GM13977 (cell line): ENCODE measurements at regions not wholly inside any gene's neighbourhood (a gene's known extent, or its start where the extent isn't known, plus 50 kb on each side); places are given as distances from the start of the nearest gene placed in this dataset.

Source experiments
- DNase-seq: peaks from one replicate; pipeline ENCODE4 v3.0.0; 2012; ENCODE audit warnings: low spot score
- in situ Hi-C: fragments of 300-500 bp; cut with MboI; formaldehyde crosslinking; loops from one replicate; pipeline ENCODE4 v1.12.0; 2022; ENCODE audit warnings: low sequenced_read_pairs, low pct_unique_long_range_greater_than_20kb, mixed read lengths, inconsistent platforms; ENCODE audit not compliant: unreplicated experiment
- TF ChIP-seq, protein P1 (sequence below): IDR thresholded peaks from 2 replicates; pipeline ENCODE4 v1.5.1; 2012; ENCODE audit warnings: mild to moderate bottlenecking, control low read depth; ENCODE audit not compliant: insufficient read depth; ENCODE audit errors: extremely low read depth, missing control alignments

DNA sequence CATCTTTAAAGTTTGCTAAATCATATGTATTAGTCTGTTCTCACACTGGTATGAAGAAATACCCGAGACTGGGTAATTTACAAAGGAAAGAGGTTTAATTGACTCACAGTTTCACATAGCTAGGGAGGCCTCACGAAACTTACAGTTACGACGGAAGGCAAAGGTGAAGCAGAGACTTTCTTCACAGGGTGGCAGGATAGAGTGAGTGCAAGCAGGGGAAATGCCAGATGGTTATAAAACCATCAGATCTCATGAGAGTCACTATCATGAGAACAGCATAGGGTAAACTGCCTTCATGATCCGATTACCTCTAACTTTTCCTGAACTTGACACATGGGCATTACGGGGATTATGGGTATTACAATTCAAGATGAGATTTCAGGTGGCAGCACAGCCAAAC lies 1075.2 kb upstream of the NRXN1 start:
- DNase-seq: no peak
- TF ChIP-seq, protein P1, sequence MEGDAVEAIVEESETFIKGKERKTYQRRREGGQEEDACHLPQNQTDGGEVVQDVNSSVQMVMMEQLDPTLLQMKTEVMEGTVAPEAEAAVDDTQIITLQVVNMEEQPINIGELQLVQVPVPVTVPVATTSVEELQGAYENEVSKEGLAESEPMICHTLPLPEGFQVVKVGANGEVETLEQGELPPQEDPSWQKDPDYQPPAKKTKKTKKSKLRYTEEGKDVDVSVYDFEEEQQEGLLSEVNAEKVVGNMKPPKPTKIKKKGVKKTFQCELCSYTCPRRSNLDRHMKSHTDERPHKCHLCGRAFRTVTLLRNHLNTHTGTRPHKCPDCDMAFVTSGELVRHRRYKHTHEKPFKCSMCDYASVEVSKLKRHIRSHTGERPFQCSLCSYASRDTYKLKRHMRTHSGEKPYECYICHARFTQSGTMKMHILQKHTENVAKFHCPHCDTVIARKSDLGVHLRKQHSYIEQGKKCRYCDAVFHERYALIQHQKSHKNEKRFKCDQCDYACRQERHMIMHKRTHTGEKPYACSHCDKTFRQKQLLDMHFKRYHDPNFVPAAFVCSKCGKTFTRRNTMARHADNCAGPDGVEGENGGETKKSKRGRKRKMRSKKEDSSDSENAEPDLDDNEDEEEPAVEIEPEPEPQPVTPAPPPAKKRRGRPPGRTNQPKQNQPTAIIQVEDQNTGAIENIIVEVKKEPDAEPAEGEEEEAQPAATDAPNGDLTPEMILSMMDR: no peak
- in situ Hi-C loops: no loop called here

DNA sequence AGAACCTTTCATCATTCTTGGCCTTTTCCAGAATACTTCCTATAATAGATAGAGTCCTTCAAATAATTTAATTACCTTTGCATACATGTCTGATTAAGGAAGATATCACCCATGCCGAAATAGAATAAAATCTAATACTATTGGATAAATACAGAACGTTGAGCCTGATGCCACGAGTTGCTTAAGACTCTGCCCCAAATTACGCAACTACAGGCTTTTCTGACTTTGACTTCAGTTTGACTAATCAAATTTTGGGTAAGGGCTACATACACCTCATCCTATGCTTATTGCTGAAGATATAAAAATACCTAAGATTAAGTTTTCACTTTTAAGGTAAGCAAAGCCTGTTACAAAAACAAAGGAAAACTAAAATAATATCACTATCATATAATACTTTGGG lies 1065.1 kb upstream of the NRXN1 start:
- in situ Hi-C loops: no loop called here
- DNase-seq: no peak
- TF ChIP-seq, protein P1: no peak

DNA sequence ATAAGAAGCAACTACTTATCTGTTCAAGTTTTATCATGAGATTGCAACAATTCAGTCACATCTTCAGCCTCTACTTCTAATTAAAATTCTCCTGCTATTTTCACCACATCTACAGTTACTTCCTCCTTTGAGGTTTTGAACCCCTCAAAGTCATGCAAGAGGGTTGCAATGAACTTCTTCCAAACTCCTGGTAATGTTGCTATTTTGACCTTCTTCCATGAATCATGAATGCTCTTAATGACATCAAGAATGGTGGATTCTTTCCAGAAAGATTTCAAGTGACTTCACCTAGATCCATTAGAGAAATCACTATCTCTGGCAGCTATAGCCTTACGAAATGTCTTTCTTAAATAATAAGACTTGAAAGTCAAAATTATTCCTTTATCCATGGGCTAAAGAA lies 1052.8 kb upstream of the NRXN1 start:
- in situ Hi-C loops: no loop called here
- no peak for DNase-seq
- TF ChIP-seq, protein P1: no peak

DNA sequence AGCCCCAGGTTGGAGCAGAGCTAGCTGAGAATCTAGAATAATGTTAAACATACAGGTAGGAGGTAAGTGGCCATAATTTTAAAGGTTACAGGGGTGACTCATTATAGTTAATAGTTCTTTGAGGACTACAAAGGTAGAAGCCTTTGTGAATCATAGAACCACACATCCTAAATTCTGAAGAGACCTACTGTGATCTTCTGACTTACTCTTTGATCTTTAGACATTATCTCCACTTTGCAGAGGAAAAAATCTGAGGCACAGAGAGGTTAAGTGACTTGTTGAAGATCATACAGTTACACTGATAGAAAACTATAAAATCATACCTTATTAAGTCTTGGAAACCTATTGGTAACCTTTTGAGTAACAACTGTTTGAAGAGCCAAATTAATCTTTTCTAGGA lies 1051.3 kb upstream of the NRXN1 start:
- no peak for DNase-seq
- in situ Hi-C loops: no loop called here
- TF ChIP-seq, protein P1: no peak

DNA sequence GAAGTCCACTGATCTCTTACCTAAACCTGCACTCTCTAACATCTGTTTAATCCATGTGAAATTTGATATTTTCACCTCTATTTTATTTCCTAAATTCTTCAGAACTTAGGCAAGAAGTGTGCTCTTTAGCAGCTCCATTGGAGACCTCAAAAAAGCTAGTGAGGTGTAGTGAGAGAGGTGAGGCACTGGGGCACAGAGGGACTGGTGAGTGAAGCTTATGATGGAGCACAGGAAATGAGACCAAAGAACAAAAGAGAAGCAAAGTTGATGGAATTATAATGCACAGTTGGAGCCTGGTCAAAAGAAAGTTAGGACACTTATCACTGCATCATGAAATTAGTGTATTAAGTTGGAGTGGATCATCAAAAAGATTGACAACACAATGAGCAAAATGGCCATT lies 1050.7 kb upstream of the NRXN1 start:
- TF ChIP-seq, protein P1: no peak
- DNase-seq: no peak
- in situ Hi-C loops: no loop called here

DNA sequence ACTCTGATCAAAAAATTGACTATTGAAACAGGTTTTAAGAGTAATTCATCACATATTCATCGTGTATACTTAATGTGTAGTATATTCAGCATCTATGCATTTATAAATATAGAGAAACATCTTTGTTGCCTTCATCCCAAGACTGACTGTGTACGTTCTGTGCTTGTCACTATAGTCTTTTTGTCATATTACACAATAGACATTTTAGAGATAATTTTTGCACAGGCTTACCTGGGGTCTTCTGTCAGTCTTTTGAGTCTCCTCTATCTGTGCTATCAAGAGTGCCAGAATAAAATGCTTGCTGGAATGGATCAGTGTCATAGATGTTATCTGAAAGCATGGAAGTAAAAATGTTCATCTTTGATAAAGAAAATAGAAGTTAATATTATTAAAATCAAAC lies 1047.7 kb upstream of the NRXN1 start:
- in situ Hi-C loops: no loop called here
- TF ChIP-seq, protein P1: no peak
- DNase-seq: no peak

DNA sequence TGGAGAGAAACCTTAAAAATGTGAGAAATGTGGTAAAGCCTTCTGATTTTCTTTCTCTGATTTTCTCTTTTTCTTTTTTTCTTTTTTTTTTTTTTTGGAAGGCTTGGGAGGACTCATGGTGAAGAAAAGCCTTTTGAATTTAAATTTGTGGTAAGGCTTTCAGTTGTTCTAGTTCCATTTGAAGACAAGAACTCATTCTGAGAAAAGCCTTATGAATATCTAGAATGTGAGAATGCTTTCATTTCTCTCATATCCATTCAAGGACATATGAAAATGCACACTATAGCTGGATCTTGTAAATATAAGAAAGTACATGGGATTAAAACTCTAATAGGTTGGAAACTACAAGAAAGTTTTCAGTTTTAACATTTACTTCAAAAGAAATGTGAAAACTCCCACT lies 1045.2 kb upstream of the NRXN1 start:
- no peak for DNase-seq
- TF ChIP-seq, protein P1: no peak
- in situ Hi-C loops: no loop called here
